ENCODE measurements at regions not wholly inside any gene's neighbourhood (a gene's known extent, or its start where the extent isn't known, plus 50 kb on each side); places are given as distances from the start of the nearest gene placed in this dataset.
A peak's percentile ranks its signal among the peaks of the same experiment; 100 is the strongest.

GRCh38 chr22:22744412-22745224 is 100.2 kb downstream of the GGTLC2 start:
- DNase-seq (ENCODE audit: low read depth, low spot score) = no peak
- in situ Hi-C loops (cut with HindIII; ENCODE audit: low sequenced_read_pairs) = no loop called here
- no peak for TF ChIP-seq CTCF (IDR thresholded peaks at IDR 0.05; ENCODE audit: low read depth, low read length)
- H3K4me3 ChIP-seq (ENCODE audit: low read depth, low read length) = no peak overlapping the region

- TF ChIP-seq CTCF (IDR thresholded peaks at IDR 0.05; ENCODE audit: low read depth, low read length) = peak; percentile 74
- no peak for DNase-seq (ENCODE audit: low read depth, low spot score)
- in situ Hi-C loops (cut with HindIII; ENCODE audit: low sequenced_read_pairs) = no loop called here
- no peak overlapping the region for H3K4me3 ChIP-seq (ENCODE audit: low read depth, low read length)
These were observed 101.0 kb downstream of the GGTLC2 start for GRCh38 chr22:22745225-22746060.

GRCh38 chr22:22746061-22746962 is 101.9 kb downstream of the GGTLC2 start:
- TF ChIP-seq CTCF (IDR thresholded peaks at IDR 0.05; ENCODE audit: low read depth, low read length) = no peak
- in situ Hi-C loops (cut with HindIII; ENCODE audit: low sequenced_read_pairs) = no loop called here
- no peak overlapping the region for H3K4me3 ChIP-seq (ENCODE audit: low read depth, low read length)
- DNase-seq (ENCODE audit: low read depth, low spot score) = no peak

- in situ Hi-C loops (cut with HindIII; ENCODE audit: low sequenced_read_pairs) = no loop called here
- DNase-seq (ENCODE audit: low read depth, low spot score) = no peak
- no peak for TF ChIP-seq CTCF (IDR thresholded peaks at IDR 0.05; ENCODE audit: low read depth, low read length)
- no peak overlapping the region for H3K4me3 ChIP-seq (ENCODE audit: low read depth, low read length)
These were observed 102.8 kb downstream of the GGTLC2 start for GRCh38 chr22:22746963-22747933.

GRCh38 chr22:22748297-22748743 is 103.9 kb downstream of the GGTLC2 start:
- TF ChIP-seq CTCF (IDR thresholded peaks at IDR 0.05; ENCODE audit: low read depth, low read length) = peak; percentile 87
- H3K4me3 ChIP-seq (ENCODE audit: low read depth, low read length) = no peak overlapping the region
- in situ Hi-C loops (cut with HindIII; ENCODE audit: low sequenced_read_pairs) = no loop called here
- peak; percentile 33 for DNase-seq (ENCODE audit: low read depth, low spot score)
